LNCaP clone FGC (cell line): ENCODE measurements at regions not wholly inside any gene's neighbourhood (a gene's known extent, or its start where the extent isn't known, plus 50 kb on each side); places are given as distances from the start of the nearest gene placed in this dataset.

Experiments used
- DNase-seq: peaks from one replicate; pipeline ENCODE4 v3.0.0-alpha.2; 2011; ENCODE audit warnings: low read depth
- H3K4me3 ChIP-seq: 2 replicates; pipeline ENCODE4 v1.5.1; 2011; ENCODE audit warnings: mild to moderate bottlenecking, low read depth, low read length, control low read depth
- CTCF ChIP-seq: IDR thresholded peaks from 2 replicates; pipeline ENCODE4 v1.5.1; 2012; ENCODE audit warnings: mild to moderate bottlenecking; ENCODE audit not compliant: control insufficient read depth, insufficient read depth; ENCODE audit errors: extremely low read depth

GRCh38 chr10:3911241-3911640 lies 126.2 kb upstream of the KLF6 start:
- DNase-seq: no peak
- no peak overlapping the region for H3K4me3 ChIP-seq
- no peak for TF ChIP-seq CTCF

GRCh38 chr10:3909339-3909738 lies 124.3 kb upstream of the KLF6 start:
- DNase-seq: no peak
- TF ChIP-seq CTCF: no peak
- H3K4me3 ChIP-seq: no peak overlapping the region

- DNase-seq: no peak
- TF ChIP-seq CTCF: no peak
- no peak overlapping the region for H3K4me3 ChIP-seq
Observed at GRCh38 chr10:3908183-3908582, 123.2 kb upstream of the KLF6 start.

- H3K4me3 ChIP-seq: no peak overlapping the region
- DNase-seq: no peak
- no peak for TF ChIP-seq CTCF
Observed at GRCh38 chr10:3907514-3907913, 122.5 kb upstream of the KLF6 start.

GRCh38 chr10:3906511-3907111 lies 121.6 kb upstream of the KLF6 start:
- H3K4me3 ChIP-seq: no peak overlapping the region
- no peak for DNase-seq
- no peak for TF ChIP-seq CTCF

- no peak overlapping the region for H3K4me3 ChIP-seq
- no peak for TF ChIP-seq CTCF
- DNase-seq: no peak
Observed at GRCh38 chr10:3904419-3904960, 119.5 kb upstream of the KLF6 start.

GRCh38 chr10:3902809-3903410 lies 117.9 kb upstream of the KLF6 start:
- H3K4me3 ChIP-seq: no peak overlapping the region
- TF ChIP-seq CTCF: no peak
- DNase-seq: no peak
